HG02852 (cell line): ENCODE measurements at regions not wholly inside any gene's neighbourhood (a gene's known extent, or its start where the extent isn't known, plus 50 kb on each side); places are given as distances from the start of the nearest gene placed in this dataset.

ENCODE experiments used
- ATAC-seq: cut with Tn5 transposase; IDR thresholded peaks from one replicate; pipeline ENCODE4 v1.9.1; 2021; ENCODE audit warnings: mild to moderate bottlenecking, moderate library complexity; ENCODE audit not compliant: unreplicated experiment

- no peak for ATAC-seq
Measured at GRCh38 chr1:34460193-34460592, 283.5 kb downstream of the C1orf94 start.

DNA sequence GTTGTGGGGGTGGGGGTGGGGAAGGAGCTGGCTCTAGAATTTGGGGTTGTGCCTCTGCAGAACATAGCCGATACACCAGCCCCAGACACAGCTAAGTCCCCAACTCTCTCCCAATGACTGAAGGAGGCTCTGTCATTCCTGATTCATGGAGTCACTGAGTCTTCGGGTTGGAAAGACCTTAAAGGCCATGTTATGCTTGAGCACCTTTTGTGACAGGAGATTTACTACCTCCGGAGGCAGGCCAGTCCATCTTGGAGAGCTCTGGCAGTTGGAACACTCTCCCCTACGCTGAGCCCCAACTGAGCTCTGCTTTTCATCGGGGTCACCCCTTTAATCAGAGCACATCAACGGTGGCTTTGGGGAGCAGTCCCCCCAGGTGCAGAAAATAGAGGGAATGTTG, 284.4 kb upstream of the GJB5 start:
- ATAC-seq, result no peak

GRCh38 chr1:34474566-34474965, 280.3 kb upstream of the GJB5 start:
- no peak for ATAC-seq

DNA sequence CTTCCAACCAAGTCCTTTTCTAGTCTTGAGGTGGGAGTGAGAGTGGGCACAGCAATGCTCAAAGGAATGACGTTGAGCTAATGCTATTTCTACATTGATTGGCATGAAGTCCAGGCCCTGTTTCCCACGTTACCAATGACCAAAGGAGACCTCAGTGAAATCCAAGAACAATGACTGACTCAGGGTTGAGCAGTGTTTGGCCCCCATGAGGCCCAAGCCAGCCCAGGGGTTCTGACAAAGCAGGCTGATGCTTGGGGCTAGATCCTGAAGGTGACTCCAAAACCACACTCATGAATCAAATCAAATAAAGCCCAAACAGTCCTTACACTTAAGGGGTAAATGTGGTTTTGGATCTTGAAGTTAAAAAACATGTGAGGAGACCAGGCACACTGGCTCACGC, 278.5 kb upstream of the GJB5 start:
- ATAC-seq, result no peak

DNA sequence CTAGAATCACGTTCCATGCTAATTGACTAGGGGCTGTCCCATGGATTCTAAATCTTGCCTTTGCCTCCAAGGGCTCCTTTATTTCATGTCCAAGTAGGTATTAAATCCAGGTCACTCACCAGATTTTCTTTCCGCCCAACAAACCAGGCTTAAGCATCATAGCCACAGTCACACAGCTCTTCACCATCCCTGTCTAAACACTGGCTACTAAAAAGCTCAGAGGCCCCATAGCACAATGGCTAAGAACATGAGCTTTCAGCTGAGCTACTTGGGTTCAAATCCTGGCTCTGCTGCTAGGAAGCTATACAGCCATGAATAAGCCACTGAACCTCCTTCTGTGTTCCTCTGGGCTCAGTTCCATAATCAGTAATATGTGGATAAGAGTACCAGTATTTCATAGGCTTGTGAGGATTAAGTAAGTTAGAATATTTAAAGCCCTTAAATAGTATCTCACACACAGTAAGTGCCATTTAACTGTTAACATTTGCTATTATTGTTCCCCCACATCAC, 277.2 kb upstream of the GJB5 start:
- ATAC-seq, result no peak

- ATAC-seq, result no peak
Measured at GRCh38 chr1:34478515-34479076, 276.3 kb upstream of the GJB5 start.

GRCh38 chr1:34479731-34480130, 275.1 kb upstream of the GJB5 start:
- no peak for ATAC-seq

GRCh38 chr1:34488080-34488708, 266.7 kb upstream of the GJB5 start:
- no peak for ATAC-seq

DNA sequence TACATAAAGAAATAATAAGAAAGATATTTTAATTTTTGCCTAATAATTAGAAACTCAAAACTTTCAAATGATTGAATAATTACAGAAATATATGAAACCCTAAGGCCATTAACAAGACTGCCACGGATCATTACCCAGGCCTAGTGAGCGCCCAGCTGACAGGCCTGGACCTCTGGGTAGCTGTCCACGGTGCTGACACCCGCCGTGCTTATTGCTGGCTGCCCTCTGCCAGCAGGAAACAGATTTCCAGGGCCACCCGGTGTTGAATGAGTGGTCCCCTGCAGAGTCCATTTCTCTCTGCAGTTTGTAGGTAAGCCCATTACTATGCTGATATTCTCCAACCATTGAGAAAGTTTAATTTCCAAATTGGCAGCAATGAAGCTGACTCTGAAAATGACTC, 254.4 kb upstream of the GJB5 start:
- ATAC-seq, result no peak

GRCh38 chr1:34511802-34512201, 243.0 kb upstream of the GJB5 start:
- no peak for ATAC-seq

GRCh38 chr1:34518146-34518699, 236.6 kb upstream of the GJB5 start:
- no peak for ATAC-seq

GRCh38 chr1:34520111-34520510, 234.7 kb upstream of the GJB5 start:
- ATAC-seq, result no peak

- no peak for ATAC-seq
Measured at GRCh38 chr1:34524783-34525182, 230.1 kb upstream of the GJB5 start.

- ATAC-seq, result peak; percentile 58
Measured at GRCh38 chr1:34529935-34530859, 224.7 kb upstream of the GJB5 start.

- peak; percentile 34 for ATAC-seq
Measured at GRCh38 chr1:34532113-34532512, 222.7 kb upstream of the GJB5 start.

GRCh38 chr1:34538481-34538880, 216.4 kb upstream of the GJB5 start:
- no peak for ATAC-seq

DNA sequence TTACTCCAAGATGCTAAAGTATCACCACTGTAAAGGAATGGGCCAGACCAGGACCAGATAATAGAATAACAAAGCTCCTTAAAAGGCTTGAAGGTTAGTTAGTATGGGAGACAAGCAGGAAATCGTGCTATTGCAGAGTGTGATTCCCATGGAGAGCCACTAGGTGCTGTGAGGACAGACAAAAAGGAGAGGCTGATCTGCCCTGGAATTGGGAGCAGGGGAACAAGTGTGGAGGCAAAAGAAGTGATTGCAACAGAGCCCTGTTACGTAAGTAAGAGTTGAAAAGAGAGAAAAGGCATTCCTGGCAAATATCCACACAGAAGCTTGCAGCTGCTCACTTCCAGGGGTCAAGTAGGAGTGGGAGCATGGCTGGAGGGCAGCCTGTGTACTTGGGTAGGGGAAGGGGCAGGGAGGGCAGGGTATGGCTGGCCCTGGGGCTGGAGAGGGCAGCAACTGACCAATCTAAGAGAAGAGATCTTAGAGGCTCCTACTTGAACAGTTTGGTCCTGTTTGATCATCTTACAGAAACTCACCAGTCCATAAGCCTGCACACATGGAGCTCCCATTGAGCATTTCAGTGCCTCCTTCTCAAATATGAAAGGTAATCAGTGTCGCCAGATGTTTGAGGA, 207.7 kb upstream of the GJB5 start:
- no peak for ATAC-seq

GRCh38 chr1:34549199-34549598, 205.6 kb upstream of the GJB5 start:
- ATAC-seq, result no peak

- ATAC-seq, result no peak
Measured at GRCh38 chr1:34578306-34578705, 176.5 kb upstream of the GJB5 start.

DNA sequence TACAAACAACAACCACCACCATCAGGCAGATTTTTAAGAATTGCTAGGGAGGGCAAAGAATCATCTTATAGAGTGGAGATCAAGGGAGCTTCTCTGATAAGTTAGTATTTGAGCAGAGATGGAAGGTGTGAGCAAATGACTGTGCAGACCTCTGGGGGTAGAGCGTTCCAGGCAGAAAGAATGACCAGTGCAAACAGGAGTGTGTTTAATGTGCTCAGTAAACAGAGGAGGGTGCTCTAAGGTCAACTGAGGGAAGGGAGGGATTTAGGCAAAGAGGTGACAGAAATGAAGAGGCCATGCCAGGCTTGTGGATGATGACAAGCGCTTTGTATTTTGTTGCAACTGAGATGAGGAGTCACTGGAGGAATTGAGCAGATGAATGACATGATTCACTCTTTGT, 172.5 kb upstream of the GJB5 start:
- ATAC-seq, result no peak

DNA sequence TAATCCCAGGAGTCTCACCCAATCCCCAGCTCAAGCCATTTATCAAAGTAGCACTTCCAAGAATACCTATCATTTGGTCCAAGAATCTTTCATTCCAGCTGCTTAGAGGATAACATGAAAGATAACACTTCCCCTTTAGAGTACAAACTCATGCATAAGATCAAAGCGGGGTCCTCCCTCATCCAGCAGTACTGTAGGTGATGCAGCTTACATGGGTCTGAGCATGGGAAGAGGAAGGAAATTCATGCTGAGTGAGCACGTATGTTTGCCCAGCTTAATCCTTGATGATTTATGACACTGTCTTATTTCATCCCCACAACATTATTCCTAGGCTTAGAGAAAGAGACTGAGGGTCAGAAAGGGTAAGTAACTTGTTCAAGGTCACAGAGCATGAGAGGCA, 167.1 kb upstream of the GJB5 start:
- ATAC-seq, result no peak
